WTC11 (cell line): ENCODE measurements at regions not wholly inside any gene's neighbourhood (a gene's known extent, or its start where the extent isn't known, plus 50 kb on each side); places are given as distances from the start of the nearest gene placed in this dataset.

Source experiments
- ATAC-seq: fragments of 200-7000 bp; cut with Tn5 transposase; 2 replicates; pipeline ENCODE4 v1.10.0; 2021; ENCODE audit warnings: mild to moderate bottlenecking, moderate library complexity
- CTCF ChIA-PET: fragments of 300-600 bp; sonication (Branson Sonifier 250); formaldehyde crosslinking; loops from one replicate; lab custom pipeline; 2021; ENCODE audit warnings: antibody characterized with exemption; lab: Charles Lee
- POLR2A ChIA-PET: fragments of 350-600 bp; sonication (Branson Sonifier 250); formaldehyde crosslinking; loops from one replicate; lab custom pipeline; 2021; ENCODE audit warnings: antibody characterized with exemption; lab: Charles Lee
- DNase-seq: peaks from one replicate; pipeline ENCODE4 v3.0.0; 2021; ENCODE audit warnings: low spot score
- H3K27ac Mint-ChIP-seq: 2 replicates; pipeline ENCODE4 v1.8.0; 2021; ENCODE audit warnings: mixed read lengths
- H3K27me3 Mint-ChIP-seq: 2 replicates; pipeline ENCODE4 v1.8.0; 2021; ENCODE audit warnings: low read depth, mild to moderate bottlenecking, moderate library complexity, mixed read lengths
- H3K36me3 Mint-ChIP-seq: 2 replicates; pipeline ENCODE4 v1.8.0; 2021; ENCODE audit warnings: mixed read lengths
- H3K4me1 Mint-ChIP-seq: 2 replicates; pipeline ENCODE4 v1.8.0; 2022; ENCODE audit warnings: mixed read lengths
- H3K4me3 Mint-ChIP-seq: 2 replicates; pipeline ENCODE4 v1.8.0; 2021; ENCODE audit warnings: mild to moderate bottlenecking, moderate library complexity, mixed read lengths
- H3K9me3 Mint-ChIP-seq: 2 replicates; pipeline ENCODE4 v1.8.0; 2021; ENCODE audit warnings: mixed read lengths
- ELF4 ChIP-seq: sonication (generic); formaldehyde crosslinking; IDR thresholded peaks from 2 replicates; pipeline ENCODE4 v1.8.1; 2022; ENCODE audit warnings: low read depth, mild to moderate bottlenecking, moderate library complexity, missing genetic modification reagents
- ESRRA ChIP-seq: sonication (generic); formaldehyde crosslinking; IDR thresholded peaks from 2 replicates; pipeline ENCODE4 v1.8.1; 2022; ENCODE audit warnings: mild to moderate bottlenecking, missing genetic modification reagents, borderline replicate concordance
- FOXK1 ChIP-seq: sonication (generic); formaldehyde crosslinking; IDR thresholded peaks from 2 replicates; pipeline ENCODE4 v1.8.0; 2022; ENCODE audit warnings: mild to moderate bottlenecking, moderate library complexity, missing genetic modification reagents
- FOXP1 ChIP-seq: sonication (generic); formaldehyde crosslinking; IDR thresholded peaks from 2 replicates; pipeline ENCODE4 v1.8.0; 2022; ENCODE audit warnings: missing genetic modification reagents, mild to moderate bottlenecking, moderate library complexity, borderline replicate concordance
- GRHL2 ChIP-seq: fragments of 250-450 bp; sonication (Bioruptor Pico); IDR thresholded peaks from 2 replicates; pipeline ENCODE4 v1.8.0; 2022; ENCODE audit warnings: mild to moderate bottlenecking, moderate library complexity; ENCODE audit not compliant: insufficient replicate concordance, severe bottlenecking
- GTF2I ChIP-seq: fragments of 250-450 bp; sonication (Bioruptor Pico); conservative IDR thresholded peaks from 2 replicates; pipeline ENCODE4 v1.4.0; 2021; ENCODE audit warnings: mild to moderate bottlenecking
- IRF2 ChIP-seq: sonication (generic); formaldehyde crosslinking; IDR thresholded peaks from 2 replicates; pipeline ENCODE4 v1.8.0; 2022; ENCODE audit warnings: low read depth, missing genetic modification reagents, borderline replicate concordance
- JAZF1 ChIP-seq: fragments of 250-450 bp; sonication (Bioruptor Pico); IDR thresholded peaks from 2 replicates; pipeline ENCODE4 v1.9.0; 2021; ENCODE audit warnings: moderate library complexity, mild to moderate bottlenecking, inconsistent platforms
- JUN ChIP-seq: sonication (generic); formaldehyde crosslinking; IDR thresholded peaks from 2 replicates; pipeline ENCODE4 v1.8.0; 2023; ENCODE audit warnings: mild to moderate bottlenecking, missing genetic modification reagents
- NFATC4 ChIP-seq: fragments of 250-450 bp; sonication (Bioruptor Pico); IDR thresholded peaks from 2 replicates; pipeline ENCODE4 v1.9.0; 2021; ENCODE audit warnings: mild to moderate bottlenecking
- OVOL2 ChIP-seq: fragments of 250-450 bp; sonication (Bioruptor Pico); IDR thresholded peaks from 2 replicates; pipeline ENCODE4 v1.9.0; 2021; ENCODE audit warnings: mild to moderate bottlenecking, borderline replicate concordance
- PRRX2 ChIP-seq: fragments of 250-450 bp; sonication (Bioruptor Pico); IDR thresholded peaks from 2 replicates; pipeline ENCODE4 v1.8.0; 2021; ENCODE audit warnings: mild to moderate bottlenecking
- RORB ChIP-seq: fragments of 250-450 bp; sonication (Bioruptor Pico); IDR thresholded peaks from 2 replicates; pipeline ENCODE4 v1.9.0; 2021; ENCODE audit warnings: mild to moderate bottlenecking
- TEAD4 ChIP-seq: sonication (generic); formaldehyde crosslinking; IDR thresholded peaks from 2 replicates; pipeline ENCODE4 v1.8.0; 2022; ENCODE audit warnings: mild to moderate bottlenecking, missing genetic modification reagents
- TP53 ChIP-seq: sonication (generic); formaldehyde crosslinking; IDR thresholded peaks from 2 replicates; pipeline ENCODE4 v1.8.1; 2023; ENCODE audit warnings: mild to moderate bottlenecking, missing genetic modification reagents
- ZNF138 ChIP-seq: sonication (generic); formaldehyde crosslinking; conservative IDR thresholded peaks from 2 replicates; pipeline ENCODE4 v1.8.1; 2022; ENCODE audit warnings: mild to moderate bottlenecking, moderate library complexity, missing genetic modification reagents
- ZNF219 ChIP-seq: sonication (generic); formaldehyde crosslinking; IDR thresholded peaks from 2 replicates; pipeline ENCODE4 v1.8.0; 2023; ENCODE audit warnings: missing genetic modification reagents, mild to moderate bottlenecking, borderline replicate concordance
- ZNF232 ChIP-seq: sonication (generic); formaldehyde crosslinking; IDR thresholded peaks from 2 replicates; pipeline ENCODE4 v1.8.0; 2022; ENCODE audit warnings: mild to moderate bottlenecking, missing genetic modification reagents
- ZNF263 ChIP-seq: sonication (generic); formaldehyde crosslinking; IDR thresholded peaks from 2 replicates; pipeline ENCODE4 v1.8.1; 2022; ENCODE audit warnings: low read depth, mild to moderate bottlenecking, moderate library complexity, missing genetic modification reagents
- ZNF671 ChIP-seq: fragments of 250-450 bp; sonication (Bioruptor Pico); IDR thresholded peaks from 2 replicates; pipeline ENCODE4 v1.8.0; 2021; ENCODE audit warnings: mild to moderate bottlenecking
- TF ChIP-seq, protein P1 (sequence below): sonication (generic); formaldehyde crosslinking; IDR thresholded peaks from 2 replicates; pipeline ENCODE4 v1.8.1; 2023; ENCODE audit warnings: mild to moderate bottlenecking, missing genetic modification reagents
- TF ChIP-seq, protein P2 (sequence below): sonication (generic); formaldehyde crosslinking; IDR thresholded peaks from 2 replicates; pipeline ENCODE4 v1.8.1; 2022; ENCODE audit warnings: low read depth, mild to moderate bottlenecking, moderate library complexity, missing genetic modification reagents, borderline replicate concordance
- TF ChIP-seq, protein P3 (sequence below): sonication (generic); formaldehyde crosslinking; IDR thresholded peaks from 2 replicates; pipeline ENCODE4 v1.8.0; 2022; ENCODE audit warnings: missing genetic modification reagents
- TF ChIP-seq, protein P4 (sequence below): fragments of 250-450 bp; sonication (Bioruptor Pico); IDR thresholded peaks from 2 replicates; pipeline ENCODE4 v1.9.0; 2021; ENCODE audit warnings: mild to moderate bottlenecking
- TF ChIP-seq, protein P5 (sequence below): sonication (generic); formaldehyde crosslinking; IDR thresholded peaks from 2 replicates; pipeline ENCODE4 v1.8.1; 2023; ENCODE audit warnings: mild to moderate bottlenecking, moderate library complexity, missing genetic modification reagents

DNA sequence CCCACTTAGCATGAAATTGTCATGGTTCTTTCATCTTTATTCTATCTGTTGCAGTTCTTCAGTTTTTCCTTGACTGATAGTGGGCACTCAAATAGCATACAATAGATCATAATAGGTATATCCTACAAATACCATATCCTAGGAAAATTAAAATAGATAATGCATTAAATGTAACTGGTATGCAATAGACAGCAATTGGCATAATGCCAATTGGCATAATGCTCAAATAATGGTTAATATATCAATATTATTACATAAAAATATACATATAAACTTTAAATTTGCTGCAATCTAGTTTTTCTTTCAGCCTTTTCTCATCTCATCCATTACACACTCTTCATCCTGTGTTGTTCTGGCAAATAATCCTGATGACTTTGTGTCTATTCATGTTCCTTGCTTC lies 814.6 kb upstream of the TMPRSS15 start:
- Mint-ChIP-seq H3K36me3 (no peaks in the 10 kb centered on the region), H3K4me3 (no peak overlapping the region), H3K9me3 (no peaks in the 10 kb centered on the region), H3K27me3 (no peaks in the 10 kb centered on the region), H3K27ac (no peak overlapping the region), H3K4me1 (peaks cover 11% of the 10 kb centered on the region)
- POLR2A ChIA-PET, result no interaction called here
- ATAC-seq (no peak), DNase-seq (no peak)
- TF ChIP-seq, protein P1, sequence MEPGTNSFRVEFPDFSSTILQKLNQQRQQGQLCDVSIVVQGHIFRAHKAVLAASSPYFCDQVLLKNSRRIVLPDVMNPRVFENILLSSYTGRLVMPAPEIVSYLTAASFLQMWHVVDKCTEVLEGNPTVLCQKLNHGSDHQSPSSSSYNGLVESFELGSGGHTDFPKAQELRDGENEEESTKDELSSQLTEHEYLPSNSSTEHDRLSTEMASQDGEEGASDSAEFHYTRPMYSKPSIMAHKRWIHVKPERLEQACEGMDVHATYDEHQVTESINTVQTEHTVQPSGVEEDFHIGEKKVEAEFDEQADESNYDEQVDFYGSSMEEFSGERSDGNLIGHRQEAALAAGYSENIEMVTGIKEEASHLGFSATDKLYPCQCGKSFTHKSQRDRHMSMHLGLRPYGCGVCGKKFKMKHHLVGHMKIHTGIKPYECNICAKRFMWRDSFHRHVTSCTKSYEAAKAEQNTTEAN (CRISPR knock-in tag), result no peak
- TF ChIP-seq ELF4 (CRISPR knock-in tag), result no peak
- TF ChIP-seq ESRRA (CRISPR knock-in tag), result no peak
- TF ChIP-seq OVOL2, result no peak
- TF ChIP-seq, protein P2, sequence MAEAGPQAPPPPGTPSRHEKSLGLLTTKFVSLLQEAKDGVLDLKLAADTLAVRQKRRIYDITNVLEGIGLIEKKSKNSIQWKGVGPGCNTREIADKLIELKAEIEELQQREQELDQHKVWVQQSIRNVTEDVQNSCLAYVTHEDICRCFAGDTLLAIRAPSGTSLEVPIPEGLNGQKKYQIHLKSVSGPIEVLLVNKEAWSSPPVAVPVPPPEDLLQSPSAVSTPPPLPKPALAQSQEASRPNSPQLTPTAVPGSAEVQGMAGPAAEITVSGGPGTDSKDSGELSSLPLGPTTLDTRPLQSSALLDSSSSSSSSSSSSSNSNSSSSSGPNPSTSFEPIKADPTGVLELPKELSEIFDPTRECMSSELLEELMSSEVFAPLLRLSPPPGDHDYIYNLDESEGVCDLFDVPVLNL (CRISPR knock-in tag), result no peak
- no peak for TF ChIP-seq IRF2 (CRISPR knock-in tag)
- CTCF ChIA-PET, result no interaction called here

DNA sequence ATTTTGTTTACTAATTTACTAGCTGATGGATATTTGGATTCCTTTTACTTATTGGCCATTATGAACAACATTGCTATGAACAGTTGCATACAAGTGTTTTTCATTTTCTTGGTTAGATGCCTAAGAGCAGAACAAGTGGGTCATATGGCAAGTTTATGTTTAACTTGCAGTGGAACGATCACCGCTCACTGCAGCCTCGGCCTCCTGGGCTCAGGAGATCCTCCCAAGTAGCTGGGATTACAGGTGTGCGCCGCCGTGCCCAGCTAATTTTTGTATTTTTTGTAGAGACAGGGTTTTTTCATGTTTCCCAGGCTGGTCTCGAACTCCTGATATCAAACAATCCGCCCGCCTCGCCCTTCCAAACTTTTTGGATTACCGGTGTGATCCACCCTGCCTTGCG lies 820.5 kb upstream of the TMPRSS15 start:
- POLR2A ChIA-PET, result no interaction called here
- no peaks in the 10 kb centered on the region for H3K27me3 Mint-ChIP-seq
- ATAC-seq, result no peak
- no peak overlapping the region for H3K27ac Mint-ChIP-seq
- no peaks in the 10 kb centered on the region for H3K9me3 Mint-ChIP-seq
- no peak for DNase-seq
- no peak overlapping the region for H3K4me3 Mint-ChIP-seq
- no peaks in the 10 kb centered on the region for H3K36me3 Mint-ChIP-seq
- peaks cover 14% of the 10 kb centered on the region for H3K4me1 Mint-ChIP-seq
- CTCF ChIA-PET, result no interaction called here
- no peak for TF ChIP-seq TP53
- TF ChIP-seq GTF2I, result no peak
- TF ChIP-seq FOXK1 (CRISPR knock-in tag), result no peak
- TF ChIP-seq ZNF263 (CRISPR knock-in tag), result no peak
- TF ChIP-seq GRHL2 (CRISPR knock-in tag), result no peak
- TF ChIP-seq, protein P3, sequence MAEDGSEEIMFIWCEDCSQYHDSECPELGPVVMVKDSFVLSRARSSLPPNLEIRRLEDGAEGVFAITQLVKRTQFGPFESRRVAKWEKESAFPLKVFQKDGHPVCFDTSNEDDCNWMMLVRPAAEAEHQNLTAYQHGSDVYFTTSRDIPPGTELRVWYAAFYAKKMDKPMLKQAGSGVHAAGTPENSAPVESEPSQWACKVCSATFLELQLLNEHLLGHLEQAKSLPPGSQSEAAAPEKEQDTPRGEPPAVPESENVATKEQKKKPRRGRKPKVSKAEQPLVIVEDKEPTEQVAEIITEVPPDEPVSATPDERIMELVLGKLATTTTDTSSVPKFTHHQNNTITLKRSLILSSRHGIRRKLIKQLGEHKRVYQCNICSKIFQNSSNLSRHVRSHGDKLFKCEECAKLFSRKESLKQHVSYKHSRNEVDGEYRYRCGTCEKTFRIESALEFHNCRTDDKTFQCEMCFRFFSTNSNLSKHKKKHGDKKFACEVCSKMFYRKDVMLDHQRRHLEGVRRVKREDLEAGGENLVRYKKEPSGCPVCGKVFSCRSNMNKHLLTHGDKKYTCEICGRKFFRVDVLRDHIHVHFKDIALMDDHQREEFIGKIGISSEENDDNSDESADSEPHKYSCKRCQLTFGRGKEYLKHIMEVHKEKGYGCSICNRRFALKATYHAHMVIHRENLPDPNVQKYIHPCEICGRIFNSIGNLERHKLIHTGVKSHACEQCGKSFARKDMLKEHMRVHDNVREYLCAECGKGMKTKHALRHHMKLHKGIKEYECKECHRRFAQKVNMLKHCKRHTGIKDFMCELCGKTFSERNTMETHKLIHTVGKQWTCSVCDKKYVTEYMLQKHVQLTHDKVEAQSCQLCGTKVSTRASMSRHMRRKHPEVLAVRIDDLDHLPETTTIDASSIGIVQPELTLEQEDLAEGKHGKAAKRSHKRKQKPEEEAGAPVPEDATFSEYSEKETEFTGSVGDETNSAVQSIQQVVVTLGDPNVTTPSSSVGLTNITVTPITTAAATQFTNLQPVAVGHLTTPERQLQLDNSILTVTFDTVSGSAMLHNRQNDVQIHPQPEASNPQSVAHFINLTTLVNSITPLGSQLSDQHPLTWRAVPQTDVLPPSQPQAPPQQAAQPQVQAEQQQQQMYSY (CRISPR knock-in tag), result no peak
- no peak for TF ChIP-seq RORB (CRISPR knock-in tag)
- TF ChIP-seq, protein P4, sequence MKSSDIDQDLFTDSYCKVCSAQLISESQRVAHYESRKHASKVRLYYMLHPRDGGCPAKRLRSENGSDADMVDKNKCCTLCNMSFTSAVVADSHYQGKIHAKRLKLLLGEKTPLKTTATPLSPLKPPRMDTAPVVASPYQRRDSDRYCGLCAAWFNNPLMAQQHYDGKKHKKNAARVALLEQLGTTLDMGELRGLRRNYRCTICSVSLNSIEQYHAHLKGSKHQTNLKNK (CRISPR knock-in tag), result no peak
- TF ChIP-seq PRRX2 (CRISPR knock-in tag), result no peak

DNA sequence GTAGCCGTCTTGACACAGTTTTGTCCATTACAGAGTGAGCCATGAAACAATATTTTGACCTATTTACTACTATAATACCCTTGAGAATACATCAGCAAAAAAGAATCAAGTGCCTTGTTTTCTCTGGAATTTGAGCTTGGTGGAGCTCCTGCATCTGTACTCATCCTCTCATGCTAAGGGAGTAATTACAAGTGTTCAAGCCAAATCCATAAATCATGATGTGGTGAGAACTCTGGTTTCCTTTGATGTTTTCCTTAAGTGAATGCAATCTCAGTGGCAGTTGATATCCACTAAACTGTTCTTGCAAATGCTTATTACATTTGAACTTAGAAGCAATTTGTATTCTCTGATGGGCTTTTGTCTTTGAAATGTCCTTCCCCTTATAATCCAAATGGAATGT lies 824.6 kb upstream of the TMPRSS15 start:
- Mint-ChIP-seq H3K27ac (no peak overlapping the region), H3K9me3 (no peaks in the 10 kb centered on the region), H3K36me3 (no peaks in the 10 kb centered on the region), H3K4me1 (peaks cover 6% of the 10 kb centered on the region), H3K4me3 (no peak overlapping the region), H3K27me3 (no peaks in the 10 kb centered on the region)
- ATAC-seq (no peak), DNase-seq (no peak)
- ChIA-PET CTCF (interaction anchor here (0.6 kb wide), 1 partner anchor 1804 kb away, joined by 3 read pairs; no protein-coding TSS in a partner anchor), POLR2A (no interaction called here)
- no peak for TF ChIP-seq JUN (CRISPR knock-in tag)
- TF ChIP-seq ZNF671, result no peak
- TF ChIP-seq FOXK1 (CRISPR knock-in tag), result no peak
- TF ChIP-seq, protein P5, sequence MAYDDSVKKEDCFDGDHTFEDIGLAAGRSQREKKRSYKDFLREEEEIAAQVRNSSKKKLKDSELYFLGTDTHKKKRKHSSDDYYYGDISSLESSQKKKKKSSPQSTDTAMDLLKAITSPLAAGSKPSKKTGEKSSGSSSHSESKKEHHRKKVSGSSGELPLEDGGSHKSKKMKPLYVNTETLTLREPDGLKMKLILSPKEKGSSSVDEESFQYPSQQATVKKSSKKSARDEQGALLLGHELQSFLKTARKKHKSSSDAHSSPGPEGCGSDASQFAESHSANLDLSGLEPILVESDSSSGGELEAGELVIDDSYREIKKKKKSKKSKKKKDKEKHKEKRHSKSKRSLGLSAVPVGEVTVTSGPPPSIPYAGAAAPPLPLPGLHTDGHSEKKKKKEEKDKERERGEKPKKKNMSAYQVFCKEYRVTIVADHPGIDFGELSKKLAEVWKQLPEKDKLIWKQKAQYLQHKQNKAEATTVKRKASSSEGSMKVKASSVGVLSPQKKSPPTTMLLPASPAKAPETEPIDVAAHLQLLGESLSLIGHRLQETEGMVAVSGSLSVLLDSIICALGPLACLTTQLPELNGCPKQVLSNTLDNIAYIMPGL (CRISPR knock-in tag), result no peak
- TF ChIP-seq ZNF219 (CRISPR knock-in tag), result no peak
- TF ChIP-seq FOXP1 (CRISPR knock-in tag), result no peak
- no peak for TF ChIP-seq NFATC4 (CRISPR knock-in tag)
- no peak for TF ChIP-seq OVOL2
- no peak for TF ChIP-seq TEAD4 (CRISPR knock-in tag)
- no peak for TF ChIP-seq PRRX2 (CRISPR knock-in tag)
- TF ChIP-seq, protein P1 (CRISPR knock-in tag), result no peak
- TF ChIP-seq ZNF138 (CRISPR knock-in tag), result no peak
- TF ChIP-seq ZNF232 (CRISPR knock-in tag), result no peak
- TF ChIP-seq JAZF1 (CRISPR knock-in tag), result no peak
